ENCODE measurements at regions not wholly inside any gene's neighbourhood (a gene's known extent, or its start where the extent isn't known, plus 50 kb on each side); places are given as distances from the start of the nearest gene placed in this dataset.

DNA sequence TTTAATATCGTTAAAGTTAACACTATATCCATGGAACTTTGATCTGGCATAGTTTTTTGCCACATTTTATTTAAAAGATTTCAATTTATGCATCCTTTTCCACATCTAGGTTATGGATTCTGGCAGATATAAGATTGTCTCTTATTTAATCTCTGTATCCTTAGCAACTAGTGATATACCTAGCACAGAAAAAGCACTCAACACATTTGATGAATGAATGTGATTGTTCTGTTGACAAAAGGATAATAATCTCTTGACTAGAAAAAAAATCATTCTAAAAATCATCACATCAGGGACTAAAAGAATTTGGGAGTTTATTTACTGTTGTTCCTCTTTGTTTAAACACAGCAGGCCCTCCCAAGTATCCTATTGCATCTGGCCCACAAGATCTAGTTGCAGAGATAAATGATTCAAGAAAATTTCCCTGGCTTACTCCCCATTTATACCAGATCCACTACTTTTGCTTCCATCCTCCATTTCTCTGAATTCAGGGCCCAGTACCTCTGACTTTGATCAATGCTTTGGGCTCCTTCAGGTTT is 84.0 kb upstream of the C1GALT1 start:
- TF ChIP-seq CTCF (optimal IDR thresholded peaks at IDR 0.05 in 1 of 3, IDR thresholded peaks at IDR 0.05 in 1 of 3, conservative IDR thresholded peaks at IDR 0.05 in 1 of 3; ENCODE audit: extremely low read depth in 1 of 3, insufficient read depth in 2 of 3, low read length in 3 of 3) (no peak), EZH2 (IDR thresholded peaks at IDR 0.05; ENCODE audit: low read length) (no peak)
